ENCODE measurements at regions not wholly inside any gene's neighbourhood (a gene's known extent, or its start where the extent isn't known, plus 50 kb on each side); places are given as distances from the start of the nearest gene placed in this dataset.
"Not testable (repeated sequence)": the region's sequence is repeated elsewhere in the genome, so short reads cannot be mapped to it uniquely, and the experiment has no call there.

DNA sequence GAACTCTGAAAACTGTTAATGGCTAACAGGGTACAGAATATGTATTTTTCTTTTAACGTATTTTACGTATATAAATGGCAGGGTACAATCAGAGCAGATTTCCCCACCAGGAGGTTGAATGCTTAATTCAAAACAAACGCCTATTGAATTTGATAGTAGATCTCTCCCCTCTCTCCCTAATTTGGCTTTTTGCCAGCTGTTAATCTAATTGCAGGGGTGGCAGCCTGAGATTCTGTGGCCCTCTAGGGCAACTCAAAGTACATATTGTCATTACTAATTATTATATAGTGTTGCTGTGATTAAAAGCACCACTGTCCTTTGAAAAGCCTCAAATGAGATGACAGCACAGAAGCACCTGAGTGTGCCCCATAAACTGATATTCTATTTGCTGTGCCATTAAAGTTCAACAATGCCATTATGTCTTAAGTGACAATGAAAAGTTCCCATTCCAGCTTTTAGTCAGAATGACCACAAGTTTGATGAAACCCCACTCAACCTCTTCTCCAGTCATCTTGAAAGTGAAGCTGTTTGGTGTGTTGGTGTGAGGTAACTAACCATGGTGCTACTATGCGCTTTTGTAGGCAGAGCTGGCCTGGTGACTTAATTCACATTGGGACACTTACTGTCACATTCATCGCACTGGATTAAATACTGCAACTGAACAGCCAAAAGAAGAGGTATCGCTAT, 351.4 kb downstream of the KCNRG start:
- DNase-seq: peak in 1 of 2 donors; percentile 42

DNA sequence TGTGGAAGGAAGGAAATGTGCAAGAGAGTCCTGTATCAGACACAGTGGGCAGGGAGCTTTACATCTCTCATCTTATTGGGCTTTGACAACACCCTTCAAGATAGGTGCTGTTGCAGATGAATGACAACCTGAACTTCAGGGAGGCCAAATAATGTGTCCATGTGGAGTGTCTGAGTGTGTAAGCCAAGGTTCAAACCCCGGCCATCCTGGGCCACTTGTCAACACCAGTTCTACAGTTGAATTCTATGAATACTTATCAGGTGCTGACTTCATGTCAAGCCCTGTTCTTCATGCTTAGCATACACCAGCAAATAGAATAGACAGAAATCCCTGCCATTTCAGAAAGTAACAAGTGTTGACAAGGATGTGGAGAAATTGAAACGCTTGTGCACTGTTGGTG, 354.4 kb downstream of the KCNRG start:
- no peak for DNase-seq

DNA sequence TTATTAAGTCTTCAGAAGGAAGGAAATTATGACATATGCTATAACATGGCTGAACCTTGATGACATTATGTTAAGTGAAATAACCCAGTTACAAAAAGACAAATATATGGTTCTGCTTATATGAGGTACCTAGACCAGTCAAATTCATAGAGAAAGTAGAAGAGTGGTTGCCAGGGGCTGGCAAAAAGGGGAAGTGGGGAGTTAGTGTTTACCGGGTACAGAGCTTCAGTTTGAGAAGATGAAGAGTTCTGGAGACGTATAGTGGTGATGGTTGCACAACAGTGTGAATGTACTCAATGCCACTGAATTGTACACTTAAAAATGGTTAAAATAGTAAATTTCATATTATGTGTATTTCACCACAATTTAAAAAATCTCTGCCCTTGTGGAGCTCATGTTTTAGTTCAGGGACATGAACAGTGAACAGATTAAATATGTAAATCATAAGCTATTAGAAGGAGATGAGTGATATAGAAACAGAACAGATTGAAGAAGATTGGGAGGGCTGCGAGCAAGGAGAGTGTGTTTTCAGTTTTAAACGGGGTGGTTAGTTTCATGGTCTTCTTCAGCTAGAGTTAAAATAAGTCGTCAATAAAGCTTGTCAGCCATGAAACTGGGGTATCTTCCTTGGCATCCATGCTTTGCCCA, 355.2 kb downstream of the KCNRG start:
- peak in 1 of 2 donors; percentile 47 for DNase-seq

- DNase-seq: no peak
These were observed 359.3 kb downstream of the KCNRG start for GRCh38 chr13:50374517-50374916.

DNA sequence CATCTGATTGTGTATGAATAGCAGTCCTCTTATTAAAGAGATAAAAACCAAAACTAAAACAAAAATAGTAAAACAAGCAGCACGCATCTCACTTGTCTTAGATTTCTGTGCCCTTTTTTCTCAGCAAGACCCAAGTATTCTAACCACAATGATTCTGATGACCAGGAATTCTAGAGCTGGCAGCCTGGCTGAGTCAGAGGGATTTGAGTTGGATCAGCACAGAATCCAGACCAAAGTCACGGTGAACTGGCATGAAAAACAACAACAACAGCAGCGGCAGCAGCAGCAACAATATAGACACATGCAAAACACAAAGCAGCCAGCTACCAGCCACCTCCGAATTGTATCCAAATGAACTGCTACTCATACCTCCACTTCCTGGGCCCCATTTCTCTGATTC, 360.5 kb downstream of the KCNRG start:
- no peak for DNase-seq

- no peak for DNase-seq
These were observed 361.8 kb downstream of the KCNRG start for GRCh38 chr13:50376895-50377575.

GRCh38 chr13:50377726-50378270, 362.6 kb downstream of the KCNRG start:
- DNase-seq: no peak

- no peak for DNase-seq
These were observed 363.3 kb downstream of the KCNRG start for GRCh38 chr13:50378509-50379044.

DNA sequence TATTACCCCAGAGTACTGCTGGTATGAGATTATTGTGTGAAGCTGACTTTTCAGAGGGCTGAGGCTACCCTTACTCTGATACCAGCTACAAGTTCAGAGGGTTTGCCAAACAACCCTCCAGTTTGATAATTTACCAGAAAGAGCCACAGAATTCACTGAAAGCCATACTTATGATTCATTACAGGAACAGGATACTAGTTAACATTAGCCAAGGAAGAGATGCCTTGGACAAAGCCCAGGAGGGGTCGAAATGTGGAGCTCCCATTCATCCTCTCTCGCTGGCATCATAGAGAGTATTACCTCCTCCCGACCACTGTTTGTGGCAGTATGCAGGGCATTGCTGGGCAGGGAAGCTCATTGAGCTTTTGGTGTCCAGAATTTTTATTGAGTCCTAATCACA, 364.3 kb downstream of the KCNRG start:
- DNase-seq: no peak

GRCh38 chr13:50380905-50381304, 365.7 kb downstream of the KCNRG start:
- DNase-seq: no peak

- no peak for DNase-seq
These were observed 367.3 kb downstream of the KCNRG start for GRCh38 chr13:50382511-50382910.

DNA sequence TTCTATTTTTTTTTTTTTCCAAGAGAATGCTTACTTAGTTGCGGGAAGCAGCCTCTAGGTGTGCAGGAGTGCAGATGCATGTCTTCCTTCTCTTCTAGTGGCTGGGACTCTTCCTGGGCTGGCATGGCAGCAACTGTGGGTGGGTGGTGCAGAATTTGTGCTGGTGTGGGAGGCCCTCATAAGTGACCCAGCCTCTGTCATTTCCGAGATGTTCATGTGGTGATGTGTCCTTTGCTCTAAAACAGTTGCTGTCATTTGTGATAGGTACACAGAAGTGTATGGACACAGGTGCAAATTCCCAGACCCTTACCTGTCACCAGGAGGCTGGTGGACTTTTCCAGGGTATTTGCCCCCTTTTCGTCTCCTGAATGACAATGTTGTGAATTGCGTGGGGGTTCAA, 367.7 kb downstream of the KCNRG start:
- DNase-seq: no peak

- DNase-seq: no peak
These were observed 369.5 kb downstream of the KCNRG start for GRCh38 chr13:50384724-50385123.

DNA sequence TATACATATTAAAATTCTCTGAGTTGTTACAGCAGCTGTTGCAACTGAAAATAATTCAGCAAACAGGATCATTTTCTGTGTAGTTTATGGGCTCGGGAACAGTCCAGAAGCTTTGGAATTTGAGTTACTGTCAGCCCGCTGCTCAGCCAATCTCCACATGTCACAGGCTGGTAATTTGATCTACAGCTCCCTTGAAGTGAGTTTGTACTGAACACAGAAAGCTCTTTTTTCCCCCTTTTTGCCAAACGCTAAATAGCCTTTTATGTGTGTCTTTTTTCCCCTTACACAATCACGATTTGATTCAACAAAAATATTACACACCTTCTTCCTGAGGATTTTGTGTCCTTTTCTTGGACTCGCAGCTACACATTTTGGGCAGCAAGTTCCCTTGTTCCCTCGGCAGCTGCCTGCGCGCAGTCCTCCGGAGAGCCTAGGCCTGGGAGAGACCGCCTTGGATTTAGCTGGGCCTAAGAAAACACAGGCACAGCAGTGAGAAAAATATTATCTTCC, 371.4 kb downstream of the KCNRG start:
- DNase-seq: no peak

DNA sequence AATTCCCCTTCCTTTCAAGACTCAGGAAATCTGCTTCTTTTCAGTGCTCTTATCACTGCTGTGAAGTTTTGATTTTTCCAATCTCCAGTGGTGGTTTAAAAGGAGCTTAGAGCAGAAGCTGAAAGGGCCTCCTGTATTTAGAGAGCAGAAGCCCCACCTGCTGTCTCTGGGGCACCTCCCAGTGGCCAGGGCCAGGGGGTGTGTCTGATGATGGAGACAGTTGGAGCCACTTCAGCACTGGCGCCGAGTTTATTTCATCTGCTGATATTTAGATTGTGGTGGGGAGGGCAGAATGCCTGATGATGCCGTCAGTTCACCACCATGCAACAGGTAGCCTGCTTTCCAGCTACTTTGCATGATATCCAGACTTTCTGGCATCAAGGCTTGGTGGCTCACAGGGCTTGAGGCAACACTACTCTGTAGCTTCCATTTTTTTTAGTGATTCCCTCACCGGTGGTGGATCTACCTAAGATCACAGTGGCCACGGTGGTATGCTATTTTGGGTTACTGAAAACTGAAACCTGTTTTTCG, 371.9 kb downstream of the KCNRG start:
- DNase-seq: peak; percentile 44 to 52

DNA sequence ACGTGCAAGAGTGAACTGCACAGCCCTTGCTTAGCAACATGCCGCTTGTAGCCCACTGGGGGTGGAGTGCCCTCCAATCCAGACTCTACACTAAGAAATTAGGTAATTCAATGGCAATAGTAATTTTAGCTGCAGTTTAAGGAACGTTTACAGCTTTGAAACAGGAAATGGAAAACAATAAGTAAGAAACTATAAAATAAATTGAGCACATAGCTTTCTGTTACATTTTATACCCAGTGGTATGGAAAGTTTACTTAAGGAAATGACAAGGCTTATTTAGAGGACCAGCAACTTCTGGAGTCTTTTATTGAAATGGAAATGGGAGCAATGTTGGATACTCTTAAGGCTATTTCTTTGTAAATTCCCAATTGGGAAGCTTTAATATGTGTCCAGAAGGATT, 373.2 kb downstream of the KCNRG start:
- no peak for DNase-seq

- DNase-seq: no peak
These were observed 374.5 kb downstream of the KCNRG start for GRCh38 chr13:50389726-50390125.

DNA sequence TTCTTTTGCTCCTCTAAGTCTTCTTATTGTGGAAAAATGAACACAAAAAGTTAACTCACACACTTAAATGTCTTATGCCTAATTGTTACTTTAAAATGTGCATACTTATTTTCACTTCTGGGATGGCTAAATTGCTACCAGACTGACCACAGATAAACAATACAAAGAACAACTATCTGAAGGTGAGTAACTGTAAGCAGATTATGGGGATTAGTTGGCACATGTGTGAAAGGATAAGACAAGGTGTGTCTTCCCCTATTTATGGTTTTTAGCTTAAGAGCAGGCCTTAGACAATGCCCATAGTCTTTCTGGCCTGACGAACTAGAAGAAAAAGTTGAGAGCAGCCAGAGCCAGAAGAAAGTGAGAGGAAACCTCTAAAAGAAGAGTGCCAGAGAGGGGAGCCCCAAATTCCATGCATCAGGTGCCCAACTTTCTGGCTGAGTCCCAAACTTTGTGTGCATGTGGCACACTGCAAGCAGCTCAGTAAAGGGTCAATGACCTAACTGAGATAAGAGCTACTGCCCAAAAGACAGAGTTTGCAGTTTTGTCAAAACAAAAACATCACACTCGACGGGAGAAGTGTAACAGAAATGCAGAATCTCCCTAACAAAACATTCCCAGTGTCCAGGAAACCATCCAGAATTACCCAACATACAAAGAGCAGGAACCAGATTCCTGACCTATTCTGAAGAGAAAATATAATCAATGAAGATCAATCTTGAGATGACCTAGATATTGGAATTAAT, 375.4 kb downstream of the KCNRG start:
- DNase-seq: no peak

DNA sequence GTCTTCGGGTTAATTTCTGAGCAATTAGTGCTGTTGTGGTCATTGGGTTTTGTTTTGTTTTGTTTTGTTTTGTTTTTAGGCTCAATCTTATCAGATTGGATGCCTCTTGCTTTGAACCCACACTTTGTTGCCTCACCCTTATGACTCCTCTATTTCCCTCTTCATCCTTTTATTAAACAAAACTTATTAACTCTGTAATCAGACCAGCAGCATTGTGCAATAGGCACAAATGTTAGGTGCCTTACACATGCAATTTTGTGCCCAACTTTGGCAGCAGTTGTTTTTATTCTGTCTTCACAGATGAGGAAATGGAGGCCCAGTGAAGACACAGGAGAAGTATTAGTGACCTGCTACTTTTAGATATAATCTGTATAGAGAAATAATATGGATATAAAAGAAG, 377.7 kb downstream of the KCNRG start:
- DNase-seq: no peak

GRCh38 chr13:50393628-50394027, 378.4 kb downstream of the KCNRG start:
- no peak for DNase-seq

DNA sequence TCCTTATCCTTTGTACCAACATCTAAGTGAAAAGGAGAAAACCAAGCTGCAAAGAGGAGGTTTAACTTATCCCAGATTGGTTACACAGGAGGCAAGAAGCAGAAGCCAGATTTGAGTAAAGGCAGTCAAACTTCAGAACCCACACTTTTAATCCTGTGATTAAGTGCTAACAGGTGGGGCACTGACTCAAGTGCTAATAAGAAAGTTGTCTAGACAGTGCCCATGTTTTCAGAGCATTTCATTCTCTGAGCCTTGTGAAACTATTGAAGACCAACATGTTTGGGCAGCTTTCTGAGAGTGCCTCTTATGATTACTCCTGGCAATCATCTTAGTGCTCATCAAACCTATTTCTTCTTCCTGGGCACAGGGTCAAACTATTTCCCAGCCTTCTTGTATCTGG, 380.8 kb downstream of the KCNRG start:
- DNase-seq: no peak

DNA sequence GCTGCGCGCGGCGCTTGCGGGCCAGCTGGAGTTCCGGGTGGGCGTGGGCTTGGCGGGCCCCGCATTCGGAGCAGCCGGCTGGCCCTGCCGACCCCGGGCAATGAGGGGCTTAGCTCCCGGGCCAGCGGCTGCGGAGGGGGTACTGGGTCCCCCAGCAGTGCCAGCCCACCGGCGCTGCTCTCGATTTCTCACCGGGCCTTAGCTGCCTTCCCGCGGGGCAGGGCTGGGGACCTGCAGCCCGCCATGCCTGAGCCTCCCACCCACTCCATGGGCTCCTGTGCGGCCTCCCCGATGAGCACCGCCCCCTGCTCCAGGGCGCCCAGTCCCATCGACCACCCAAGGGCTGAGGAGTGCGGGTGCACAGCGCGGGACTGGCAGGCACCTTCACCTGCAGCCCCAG, 381.4 kb downstream of the KCNRG start:
- DNase-seq: not testable (repeated sequence)
